ENCODE measurements at regions not wholly inside any gene's neighbourhood (a gene's known extent, or its start where the extent isn't known, plus 50 kb on each side); places are given as distances from the start of the nearest gene placed in this dataset.

DNA sequence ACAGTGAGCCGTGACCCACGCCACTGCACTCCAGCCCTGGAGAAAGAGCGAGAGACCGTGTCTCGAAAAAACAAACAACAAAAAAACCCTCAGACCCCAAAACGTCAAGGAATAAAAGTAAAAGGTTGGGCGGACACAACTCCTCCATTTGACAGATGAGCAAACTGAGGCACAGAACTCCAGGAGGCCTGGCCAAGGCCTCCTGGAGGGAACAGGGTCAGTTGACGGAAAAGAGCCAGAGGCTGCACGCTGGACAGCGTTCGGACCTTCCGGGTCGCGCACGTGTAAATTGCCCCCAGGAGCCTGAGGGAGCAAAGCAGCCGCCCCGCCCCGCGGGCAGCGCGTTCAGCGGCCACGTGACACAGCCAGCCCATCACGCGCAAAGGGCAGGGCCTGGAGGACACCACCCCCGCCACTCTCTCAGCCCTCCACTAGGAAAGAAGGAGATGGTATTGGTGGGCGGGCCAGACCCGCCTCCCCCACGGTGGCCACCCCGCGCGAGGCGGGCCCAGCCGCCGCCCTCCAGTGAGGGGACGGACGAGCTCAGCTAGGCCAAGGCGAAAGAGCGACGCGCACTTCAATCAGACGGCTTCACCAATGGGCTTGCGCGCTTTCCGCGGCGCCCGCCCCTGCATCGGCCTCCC is 81.5 kb downstream of the PTPDC1 start:
- ChIA-PET POLR2A (interaction anchor here (0.6 to 1.9 kb wide), 15 partner anchors 9 to 646 kb away, joined by 3 to 35 read pairs (median 3); no protein-coding TSS in a partner anchor), CTCF (interaction anchor here (0.8 kb wide), 2 partner anchors 100 to 151 kb away, joined by 3 read pairs; no protein-coding TSS in a partner anchor)
- H3K27ac ChIP-seq (ENCODE audit: low read depth, low read length): no peak overlapping the region
- H3K9me3 ChIP-seq (ENCODE audit: control insufficient read depth, insufficient read depth, low read length): no peaks in the 10 kb centered on the region
- H3K4me3 ChIP-seq (ENCODE audit: low read depth, low read length): peak overlapping the region; percentile 52
- H3K27me3 ChIP-seq (ENCODE audit: control insufficient read depth, insufficient read depth, low read length): no peaks in the 10 kb centered on the region
- peak; percentile 97 for DNase-seq (ENCODE audit: low read depth, low spot score)
- TF ChIP-seq, protein P1, sequence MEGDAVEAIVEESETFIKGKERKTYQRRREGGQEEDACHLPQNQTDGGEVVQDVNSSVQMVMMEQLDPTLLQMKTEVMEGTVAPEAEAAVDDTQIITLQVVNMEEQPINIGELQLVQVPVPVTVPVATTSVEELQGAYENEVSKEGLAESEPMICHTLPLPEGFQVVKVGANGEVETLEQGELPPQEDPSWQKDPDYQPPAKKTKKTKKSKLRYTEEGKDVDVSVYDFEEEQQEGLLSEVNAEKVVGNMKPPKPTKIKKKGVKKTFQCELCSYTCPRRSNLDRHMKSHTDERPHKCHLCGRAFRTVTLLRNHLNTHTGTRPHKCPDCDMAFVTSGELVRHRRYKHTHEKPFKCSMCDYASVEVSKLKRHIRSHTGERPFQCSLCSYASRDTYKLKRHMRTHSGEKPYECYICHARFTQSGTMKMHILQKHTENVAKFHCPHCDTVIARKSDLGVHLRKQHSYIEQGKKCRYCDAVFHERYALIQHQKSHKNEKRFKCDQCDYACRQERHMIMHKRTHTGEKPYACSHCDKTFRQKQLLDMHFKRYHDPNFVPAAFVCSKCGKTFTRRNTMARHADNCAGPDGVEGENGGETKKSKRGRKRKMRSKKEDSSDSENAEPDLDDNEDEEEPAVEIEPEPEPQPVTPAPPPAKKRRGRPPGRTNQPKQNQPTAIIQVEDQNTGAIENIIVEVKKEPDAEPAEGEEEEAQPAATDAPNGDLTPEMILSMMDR (IDR thresholded peaks at IDR 0.05; ENCODE audit: low read depth, low read length): no peak

DNA sequence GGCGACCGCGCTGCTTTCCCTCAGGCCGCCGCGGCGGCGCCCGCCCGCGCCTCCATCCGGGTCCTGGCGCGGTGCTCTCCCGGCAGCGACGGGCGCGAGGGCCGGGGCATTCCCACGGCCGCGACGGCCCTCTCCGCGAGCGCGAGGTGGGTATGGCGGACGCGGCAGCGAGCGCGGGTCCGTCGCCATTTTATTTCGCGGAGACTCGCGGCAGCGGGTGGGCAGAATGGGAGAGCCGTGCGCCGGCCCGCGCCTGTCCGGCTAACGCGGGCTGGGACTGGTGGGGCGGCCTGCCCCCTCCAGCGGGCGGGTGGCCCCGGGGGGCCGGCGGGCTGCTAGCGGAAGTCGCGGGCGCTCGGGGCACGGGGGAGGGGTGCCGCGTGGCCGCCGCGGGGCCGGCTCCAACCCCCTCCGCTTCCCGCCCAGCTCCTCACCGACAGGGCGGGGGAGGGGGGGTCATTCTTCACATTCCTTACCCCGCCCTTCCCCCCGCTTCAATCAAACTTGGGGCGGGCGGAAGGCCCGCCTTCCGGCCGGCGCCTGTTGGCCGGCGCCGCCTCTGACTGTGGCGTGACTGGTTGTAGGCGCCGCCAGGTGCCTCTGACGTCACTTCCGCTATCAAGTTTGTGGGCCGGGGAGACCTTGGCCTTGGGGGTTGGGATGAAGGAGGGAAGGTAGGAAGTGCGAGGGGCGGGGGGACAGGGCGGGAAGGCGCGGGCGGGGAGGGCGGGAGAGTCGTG is 82.1 kb downstream of the PTPDC1 start:
- ChIA-PET POLR2A (interaction anchor here (0.6 to 1.9 kb wide), 15 partner anchors 9 to 645 kb away, joined by 3 to 35 read pairs (median 3); no protein-coding TSS in a partner anchor), CTCF (no interaction called here)
- H3K9me3 ChIP-seq (ENCODE audit: control insufficient read depth, insufficient read depth, low read length): no peaks in the 10 kb centered on the region
- peak overlapping the region; percentile 94 for H3K27ac ChIP-seq (ENCODE audit: low read depth, low read length)
- H3K27me3 ChIP-seq (ENCODE audit: control insufficient read depth, insufficient read depth, low read length): no peaks in the 10 kb centered on the region
- peak; percentile 98 for DNase-seq (ENCODE audit: low read depth, low spot score)
- TF ChIP-seq, protein P1 (IDR thresholded peaks at IDR 0.05; ENCODE audit: low read depth, low read length): no peak
- H3K4me3 ChIP-seq (ENCODE audit: low read depth, low read length): peak overlapping the region; percentile 87

DNA sequence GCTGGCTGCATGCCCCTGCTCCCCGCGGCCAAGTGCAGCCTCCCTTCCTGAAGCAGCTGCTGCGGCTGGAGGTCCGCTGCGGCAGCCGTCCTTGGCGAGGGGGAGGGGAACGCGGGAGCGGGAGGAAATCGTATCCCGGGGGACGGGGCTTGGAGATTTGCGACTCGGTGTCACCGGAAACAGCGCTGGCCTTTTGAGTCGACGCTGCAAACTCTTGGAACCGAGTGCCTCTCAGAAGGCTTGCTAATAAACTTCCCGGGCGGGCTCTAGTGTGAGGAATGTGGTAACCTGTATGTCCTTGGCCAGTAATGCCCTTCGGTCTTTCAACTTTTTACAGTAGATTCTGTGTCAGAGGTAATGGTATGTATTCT is 82.7 kb downstream of the PTPDC1 start:
- peak overlapping the region; percentile 87 for H3K4me3 ChIP-seq (ENCODE audit: low read depth, low read length)
- H3K27ac ChIP-seq (ENCODE audit: low read depth, low read length): peak overlapping the region; percentile 80
- H3K27me3 ChIP-seq (ENCODE audit: control insufficient read depth, insufficient read depth, low read length): no peaks in the 10 kb centered on the region
- DNase-seq (ENCODE audit: low read depth, low spot score): no peak
- ChIA-PET CTCF (no interaction called here), POLR2A (interaction anchor here (1.0 to 1.9 kb wide), 8 partner anchors 10 to 81 kb away, joined by 3 to 35 read pairs (median 6); no protein-coding TSS in a partner anchor)
- TF ChIP-seq, protein P1 (IDR thresholded peaks at IDR 0.05; ENCODE audit: low read depth, low read length): peak; percentile 28; the same call in 1 of the 2 replicates
- no peaks in the 10 kb centered on the region for H3K9me3 ChIP-seq (ENCODE audit: control insufficient read depth, insufficient read depth, low read length)

DNA sequence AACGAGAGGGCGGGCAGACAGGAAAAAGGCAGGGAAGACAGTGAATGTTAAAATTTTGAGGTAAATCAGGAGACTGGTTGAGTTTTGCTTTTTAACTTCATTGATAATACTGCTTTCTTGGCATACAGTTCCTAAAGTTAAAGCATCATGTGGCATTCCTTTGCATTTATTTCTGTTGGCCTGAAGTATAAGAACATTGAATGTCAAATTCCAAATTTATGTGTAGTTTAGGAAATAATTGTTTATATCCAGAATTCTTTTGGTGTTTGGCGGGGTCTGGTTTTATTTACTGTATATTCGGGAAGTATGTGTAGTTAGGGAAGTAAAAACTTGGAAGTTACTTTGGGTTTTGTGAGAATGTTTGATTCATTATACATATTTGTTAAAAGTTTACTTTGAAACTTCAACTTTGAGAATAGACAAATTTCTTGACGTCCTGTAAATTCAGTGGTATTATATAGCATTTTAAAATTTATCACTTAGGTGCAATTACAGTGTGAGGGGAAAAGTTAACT is 83.2 kb downstream of the PTPDC1 start:
- TF ChIP-seq, protein P1 (IDR thresholded peaks at IDR 0.05; ENCODE audit: low read depth, low read length): no peak
- H3K27me3 ChIP-seq (ENCODE audit: control insufficient read depth, insufficient read depth, low read length): no peaks in the 10 kb centered on the region
- ChIA-PET CTCF (interaction anchor here (0.6 to 1.4 kb wide), 3 partner anchors 46 to 427 kb away, joined by 3 to 5 read pairs (median 4); no protein-coding TSS in a partner anchor), POLR2A (interaction anchor here (0.8 to 1.9 kb wide), 7 partner anchors 10 to 69 kb away, joined by 3 to 35 read pairs (median 5); no protein-coding TSS in a partner anchor)
- H3K4me3 ChIP-seq (ENCODE audit: low read depth, low read length): peak overlapping the region; percentile 87
- no peak for DNase-seq (ENCODE audit: low read depth, low spot score)
- H3K27ac ChIP-seq (ENCODE audit: low read depth, low read length): peak overlapping the region; percentile 80
- H3K9me3 ChIP-seq (ENCODE audit: control insufficient read depth, insufficient read depth, low read length): no peaks in the 10 kb centered on the region

Data from AG04450 (cell line).